H1 (cell line): ENCODE measurements at regions not wholly inside any gene's neighbourhood (a gene's known extent, or its start where the extent isn't known, plus 50 kb on each side); places are given as distances from the start of the nearest gene placed in this dataset.

Experiments used
- CTCF ChIA-PET: fragments of 300-600 bp; sonication (Branson Sonifier 250); formaldehyde crosslinking; loops from one replicate; lab custom pipeline; 2021; ENCODE audit not compliant: partially characterized antibody; lab: Charles Lee
- POLR2A ChIA-PET: fragments of 300-600 bp; sonication (Branson Sonifier 250); formaldehyde crosslinking; loops from one replicate; lab custom pipeline; 2021; ENCODE audit warnings: inconsistent platforms; ENCODE audit not compliant: partially characterized antibody; lab: Charles Lee
- DNase-seq, 2 experiments: peaks; one replicate each; pipeline versions ENCODE4 v3.0.0 to v3.0.0-alpha.2; 2010 to 2022; ENCODE audit warnings: low spot score in 2 of 2, low read depth in 1 of 2, mixed read lengths in 1 of 2
- FAIRE-seq: peaks from 2 replicates; lab custom pipeline; 2011; peaks lifted over from hg19 to GRCh38; lab: Jason Lieb, UNC
- H2AFZ ChIP-seq: 2 replicates; pipeline ENCODE4 v1.8.1; 2012; ENCODE audit warnings: low read length, inconsistent platforms
- H2AK5ac ChIP-seq: 2 replicates; pipeline ENCODE4 v1.6.1; 2013; ENCODE audit warnings: low read depth, low read length
- H2BK120ac ChIP-seq: replicated peaks from 2 replicates; pipeline ENCODE3; 2013; ENCODE audit warnings: low read depth, low read length, inconsistent platforms
- H2BK12ac ChIP-seq: 2 replicates; pipeline ENCODE4 v1.6.1; 2013; ENCODE audit warnings: low read depth, low read length
- H2BK15ac ChIP-seq: 2 replicates; pipeline ENCODE4 v1.6.1; 2013; ENCODE audit warnings: low read length
- H2BK20ac ChIP-seq: 2 replicates; pipeline ENCODE4 v1.6.1; 2013; ENCODE audit warnings: low read length
- H2BK5ac ChIP-seq: 2 replicates; pipeline ENCODE4 v1.6.1; 2013; ENCODE audit warnings: low read depth, low read length
- H3K14ac ChIP-seq: 2 replicates; pipeline ENCODE4 v1.6.1; 2013; ENCODE audit warnings: inconsistent platforms; ENCODE audit not compliant: insufficient read length
- H3K18ac ChIP-seq: 2 replicates; pipeline ENCODE4 v1.6.1; 2013; ENCODE audit warnings: low read length; ENCODE audit errors: extremely low read depth
- H3K23ac ChIP-seq: 2 replicates; pipeline ENCODE4 v1.6.1; 2013; ENCODE audit warnings: inconsistent platforms; ENCODE audit not compliant: insufficient read length
- H3K23me2 ChIP-seq: 2 replicates; pipeline ENCODE4 v1.6.1; 2013; ENCODE audit warnings: low read depth, low read length
- H3K27ac ChIP-seq: 2 replicates; pipeline ENCODE4 v1.6.1; 2011; ENCODE audit warnings: low read depth, low read length, inconsistent platforms
- H3K27me3 ChIP-seq, 4 experiments: replicated peaks in 1 of 4; 1 replicate in 1 of 4; 2 replicates in 3 of 4; pipeline versions ENCODE4 v1.6.1 to v1.8.1; 2011 to 2013; ENCODE audit warnings: low read length in 3 of 4, mild to moderate bottlenecking in 3 of 4, inconsistent platforms in 2 of 4, mixed read lengths in 2 of 4, moderate library complexity in 1 of 4; ENCODE audit not compliant: control insufficient read depth in 3 of 4, insufficient read depth in 3 of 4; ENCODE audit errors: extremely low read depth in 1 of 4
- H3K36me3 ChIP-seq, 4 experiments: 2 replicates each; pipeline versions ENCODE4 v1.6.1 to v1.8.1; 2011 to 2013; ENCODE audit warnings: mild to moderate bottlenecking in 4 of 4, low read length in 3 of 4, moderate library complexity in 2 of 4, control low read depth in 1 of 4, inconsistent platforms in 1 of 4; ENCODE audit not compliant: insufficient read depth in 4 of 4, control insufficient read depth in 2 of 4
- H3K4ac ChIP-seq: replicated peaks from 2 replicates; pipeline ENCODE3; 2013; ENCODE audit warnings: low read length, low read depth, mixed read lengths, inconsistent platforms; ENCODE audit not compliant: insufficient read length
- H3K4me1 ChIP-seq, 4 experiments: replicated peaks in 1 of 4; 1 replicate in 1 of 4; 2 replicates in 3 of 4; pipeline versions ENCODE4 v1.6.1 to v1.8.1; 2011 to 2013; ENCODE audit warnings: low read length in 3 of 4, inconsistent platforms in 2 of 4, mixed read lengths in 1 of 4; ENCODE audit not compliant: insufficient read depth in 4 of 4, control insufficient read depth in 3 of 4
- H3K4me2 ChIP-seq, 2 experiments: 2 replicates each; pipeline versions ENCODE4 v1.6.1 to v1.8.1; 2011 to 2013; ENCODE audit warnings: low read depth in 2 of 2, low read length in 2 of 2, control low read depth in 1 of 2, inconsistent platforms in 1 of 2, mild to moderate bottlenecking in 1 of 2; ENCODE audit not compliant: insufficient read depth in 1 of 2
- H3K4me3 ChIP-seq, 4 experiments: fragments of 200-600, 300-600 bp in 1 of 4; sonication (generic), shearing (Covaris generic), sonication (Bioruptor Twin) in 1 of 4; 2 replicates each; pipeline versions ENCODE4 v1.5.1 to v1.8.1; 2011 to 2016; ENCODE audit warnings: low read length in 4 of 4, low read depth in 3 of 4, control low read depth in 2 of 4, inconsistent platforms in 2 of 4, mild to moderate bottlenecking in 2 of 4, mixed read lengths in 1 of 4, moderate library complexity in 1 of 4; ENCODE audit not compliant: insufficient read depth in 2 of 4; ENCODE audit errors: extremely low read depth in 1 of 4
- H3K56ac ChIP-seq: replicated peaks from 2 replicates; pipeline ENCODE3; 2013; ENCODE audit warnings: low read depth, mild to moderate bottlenecking, mixed read lengths, low read length, inconsistent platforms; ENCODE audit not compliant: insufficient read length
- H3K79me1 ChIP-seq: 2 replicates; pipeline ENCODE4 v1.6.1; 2013; ENCODE audit warnings: low read depth, low read length, control low read depth
- H3K79me2 ChIP-seq, 2 experiments: 2 replicates each; pipeline versions ENCODE4 v1.6.1 to v1.8.1; 2012 to 2013; ENCODE audit warnings: low read length in 2 of 2, mild to moderate bottlenecking in 2 of 2, inconsistent platforms in 1 of 2; ENCODE audit not compliant: insufficient read depth in 2 of 2, control insufficient read depth in 1 of 2
- H3K9ac ChIP-seq, 4 experiments: replicated peaks in 1 of 4; 1 replicate in 1 of 4; 2 replicates in 3 of 4; pipeline versions ENCODE4 v1.6.1 to v1.8.1; 2011 to 2013; ENCODE audit warnings: low read depth in 3 of 4, low read length in 3 of 4, control low read depth in 2 of 4, mild to moderate bottlenecking in 2 of 4, moderate library complexity in 2 of 4, inconsistent platforms in 1 of 4; ENCODE audit errors: extremely low read depth in 1 of 4
- H3K9me3 ChIP-seq, 2 experiments: 2 replicates each; pipeline versions ENCODE4 v1.6.1 to v1.8.1; 2012 to 2013; ENCODE audit warnings: mild to moderate bottlenecking in 2 of 2, moderate library complexity in 2 of 2, control low read depth in 1 of 2, inconsistent platforms in 1 of 2, low read depth in 1 of 2, low read length in 1 of 2, mixed read lengths in 1 of 2; ENCODE audit not compliant: insufficient read depth in 2 of 2
- H4K20me1 ChIP-seq, 2 experiments: replicated peaks in 1 of 2; 2 replicates each; pipeline versions ENCODE3 to v1.8.1; 2011 to 2013; ENCODE audit warnings: inconsistent platforms in 2 of 2, low read length in 2 of 2, mild to moderate bottlenecking in 1 of 2; ENCODE audit not compliant: insufficient read depth in 2 of 2, control insufficient read depth in 1 of 2
- H4K5ac ChIP-seq: 2 replicates; pipeline ENCODE4 v1.6.1; 2013; ENCODE audit warnings: low read length, low read depth, mixed read lengths, inconsistent platforms; ENCODE audit not compliant: insufficient read length
- H4K8ac ChIP-seq: 2 replicates; pipeline ENCODE4 v1.8.0; 2013; ENCODE audit warnings: mild to moderate bottlenecking, moderate library complexity, low read length, inconsistent platforms; ENCODE audit not compliant: insufficient read depth; ENCODE audit errors: extremely low read depth
- H4K91ac ChIP-seq: replicated peaks from 2 replicates; pipeline ENCODE3; 2013; ENCODE audit warnings: low read length, mixed read lengths, inconsistent platforms; ENCODE audit not compliant: insufficient read length
- ASH2L ChIP-seq: fragments of 200-600, 300-600 bp; sonication (generic); IDR thresholded peaks from one replicate; pipeline ENCODE4 v1.7.1; 2017; ENCODE audit warnings: low read length
- ATF2 ChIP-seq: IDR thresholded peaks from 2 replicates; pipeline ENCODE4 v1.6.1; 2012; ENCODE audit warnings: low read length, inconsistent platforms
- BACH1 ChIP-seq: IDR thresholded peaks from 2 replicates; pipeline ENCODE4 v1.6.1; 2012; ENCODE audit warnings: low read length, improper control_type of control experiment
- CBX8 ChIP-seq: fragments of 300-800, 300-1000 bp; sonication (generic); IDR thresholded peaks from 2 replicates; pipeline ENCODE4 v1.7.1; 2016; ENCODE audit warnings: low read depth, low read length, borderline replicate concordance
- CEBPB ChIP-seq: IDR thresholded peaks from 2 replicates; pipeline ENCODE4 v1.6.1; 2012; ENCODE audit warnings: low read depth, low read length
- CHD2 ChIP-seq: IDR thresholded peaks from 2 replicates; pipeline ENCODE4 v1.6.1; 2012; ENCODE audit warnings: low read length, improper control_type of control experiment
- HDAC2 ChIP-seq, 2 experiments: fragments of 300-600 bp in 1 of 2; sonication (generic) in 1 of 2; IDR thresholded peaks; 2 replicates each; pipeline ENCODE4 v1.6.1; 2011 to 2012; ENCODE audit warnings: low read depth in 2 of 2, low read length in 2 of 2, mild to moderate bottlenecking in 2 of 2, moderate library complexity in 2 of 2, borderline replicate concordance in 1 of 2, inconsistent platforms in 1 of 2
- MAFK ChIP-seq: IDR thresholded peaks from 2 replicates; pipeline ENCODE4 v1.6.1; 2012; ENCODE audit warnings: low read depth, mild to moderate bottlenecking, improper control_type of control experiment, low read length
- RFX5 ChIP-seq: IDR thresholded peaks from 2 replicates; pipeline ENCODE4 v1.6.1; 2011; ENCODE audit warnings: low read depth, low read length, improper control_type of control experiment, borderline replicate concordance
- RXRA ChIP-seq: IDR thresholded peaks from 2 replicates; pipeline ENCODE4 v1.6.1; 2011; ENCODE audit warnings: low read depth, mild to moderate bottlenecking, low read length, moderate library complexity; ENCODE audit not compliant: insufficient read depth
- SP1 ChIP-seq: IDR thresholded peaks from 2 replicates; pipeline ENCODE4 v1.6.1; 2011; ENCODE audit warnings: low read depth, low read length
- SRF ChIP-seq: IDR thresholded peaks from 2 replicates; pipeline ENCODE4 v1.6.1; 2011; ENCODE audit warnings: mild to moderate bottlenecking, low read depth, low read length, moderate library complexity
- WGBS, 2 experiments: shearing (Covaris generic) in 1 of 2; methylation state at CpG; one replicate each; pipeline versions ENCODE4 v1.1.6 to v1.1.7; 2013 to 2015; ENCODE audit warnings: low lambda C conversion rate in 2 of 2, mixed read lengths in 2 of 2, inconsistent platforms in 1 of 2, low coverage in 1 of 2, missing lambda C conversion rate in 1 of 2; ENCODE audit not compliant: insufficient replicate concordance in 2 of 2, insufficient coverage in 1 of 2, insufficient read length in 1 of 2; ENCODE audit errors: extremely low coverage in 1 of 2, missing lambda C conversion rate in 1 of 2; 5-methylcytosine and 5-hydroxymethylcytosine counted together

- Histone ChIP-seq H2AFZ (no peak overlapping the region), H3K27ac (no peak overlapping the region), H2AK5ac (no peak overlapping the region), H3K56ac (no peak overlapping the region), H3K23ac (no peak overlapping the region), H3K14ac (no peak overlapping the region), H2BK15ac (no peak overlapping the region), H2BK5ac (no peak overlapping the region), H4K8ac (no peak overlapping the region), H4K5ac (no peak overlapping the region), H3K9ac (no peak overlapping the region), H3K27me3 (no peaks in the 10 kb centered on the region), H3K9me3 (peaks cover 12 to 18% of the 10 kb centered on the region in 2 experiments; a peak in 3 of 4 replicates), H3K79me2 (no peaks in the 10 kb centered on the region), H2BK12ac (no peak overlapping the region), H3K4me1 (no peaks in the 10 kb centered on the region), H3K79me1 (no peaks in the 10 kb centered on the region), H3K23me2 (no peaks in the 10 kb centered on the region), H4K91ac (no peak overlapping the region), H3K18ac (no peak overlapping the region), H3K4me3 (no peak overlapping the region), H3K4ac (no peak overlapping the region), H2BK20ac (no peak overlapping the region), H3K4me2 (no peak overlapping the region), H2BK120ac (no peak overlapping the region), H3K36me3 (no peaks in the 10 kb centered on the region), H4K20me1 (no peaks in the 10 kb centered on the region)
- ChIA-PET CTCF (no interaction called here), POLR2A (no interaction called here)
- no peak for FAIRE-seq
- TF ChIP-seq BACH1: no peak
- no peak for TF ChIP-seq RFX5
- TF ChIP-seq SP1: no peak
- TF ChIP-seq ASH2L: no peak
- TF ChIP-seq SRF: no peak
- no peak for TF ChIP-seq ATF2
- TF ChIP-seq HDAC2 (IDR thresholded peaks at IDR 0.05; ENCODE audit: borderline replicate concordance in 1 of 2, low read depth in 2 of 2, low read length in 2 of 2): no peak
- TF ChIP-seq RXRA: no peak
- TF ChIP-seq CBX8: no peak
- TF ChIP-seq CHD2: no peak
- TF ChIP-seq MAFK: no peak
- no peak for TF ChIP-seq CEBPB
- DNase-seq: no peak
- 95% methylated on average over 3 of the region's 3 CpGs; no CpG with 5 or more reads in 1 of the 2 experiments for WGBS, 2 experiments
These were observed 128.3 kb upstream of the STXBP6 start for GRCh38 chr14:25178255-25178654.
